ENCODE measurements at regions not wholly inside any gene's neighbourhood (a gene's known extent, or its start where the extent isn't known, plus 50 kb on each side); places are given as distances from the start of the nearest gene placed in this dataset.

DNA sequence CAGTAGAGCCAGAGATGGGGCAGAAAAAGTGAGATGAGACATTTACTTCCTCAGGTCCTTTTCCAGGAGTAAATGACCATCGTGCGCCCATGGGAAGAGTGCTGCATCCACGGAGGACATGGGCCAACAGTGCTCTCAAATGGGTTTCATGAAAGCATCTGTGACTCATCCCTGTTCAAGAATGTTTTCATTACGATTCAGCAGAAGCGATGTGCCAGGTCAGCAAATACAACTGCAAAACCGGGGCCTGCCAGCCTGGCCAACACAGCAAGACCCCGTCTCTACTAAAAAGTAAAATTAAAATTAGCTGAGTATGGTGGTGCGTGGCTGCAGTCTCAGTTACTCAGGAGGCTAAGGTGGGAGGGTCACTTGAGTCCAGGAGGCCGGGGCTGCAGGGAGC, 125.1 kb downstream of the LY86 start:
- TF ChIP-seq, protein P1, sequence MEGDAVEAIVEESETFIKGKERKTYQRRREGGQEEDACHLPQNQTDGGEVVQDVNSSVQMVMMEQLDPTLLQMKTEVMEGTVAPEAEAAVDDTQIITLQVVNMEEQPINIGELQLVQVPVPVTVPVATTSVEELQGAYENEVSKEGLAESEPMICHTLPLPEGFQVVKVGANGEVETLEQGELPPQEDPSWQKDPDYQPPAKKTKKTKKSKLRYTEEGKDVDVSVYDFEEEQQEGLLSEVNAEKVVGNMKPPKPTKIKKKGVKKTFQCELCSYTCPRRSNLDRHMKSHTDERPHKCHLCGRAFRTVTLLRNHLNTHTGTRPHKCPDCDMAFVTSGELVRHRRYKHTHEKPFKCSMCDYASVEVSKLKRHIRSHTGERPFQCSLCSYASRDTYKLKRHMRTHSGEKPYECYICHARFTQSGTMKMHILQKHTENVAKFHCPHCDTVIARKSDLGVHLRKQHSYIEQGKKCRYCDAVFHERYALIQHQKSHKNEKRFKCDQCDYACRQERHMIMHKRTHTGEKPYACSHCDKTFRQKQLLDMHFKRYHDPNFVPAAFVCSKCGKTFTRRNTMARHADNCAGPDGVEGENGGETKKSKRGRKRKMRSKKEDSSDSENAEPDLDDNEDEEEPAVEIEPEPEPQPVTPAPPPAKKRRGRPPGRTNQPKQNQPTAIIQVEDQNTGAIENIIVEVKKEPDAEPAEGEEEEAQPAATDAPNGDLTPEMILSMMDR (IDR thresholded peaks at IDR 0.05) = no peak
- no peak for TF ChIP-seq POLR2A (IDR thresholded peaks at IDR 0.05)
- Histone ChIP-seq H3K4me1 (peaks cover 15% of the 10 kb centered on the region), H3K36me3 (replicated peaks in 1 of 2; ENCODE audit: insufficient read depth in 1 of 2, low read depth in 2 of 2) (no peaks in the 10 kb centered on the region), H3K27ac (no peak overlapping the region), H3K4me3 (no peak overlapping the region), H3K9me3 (no peaks in the 10 kb centered on the region), H3K27me3 (no peaks in the 10 kb centered on the region)
- 77 to 89% methylated on average over 9 of the region's 9 CpGs for WGBS, 2 donors
- intact Hi-C loops (cut with DNase I) = no loop called here
- DNase-seq = peak in 2 of 4 donors; percentile 10 to 28
- ATAC-seq = no peak

GRCh38 chr6:6714118-6714897, 125.8 kb downstream of the LY86 start:
- no peak for ATAC-seq
- no peaks in the 10 kb centered on the region for H3K9me3 ChIP-seq
- intact Hi-C loops (cut with DNase I) = no loop called here
- no peaks in the 10 kb centered on the region for H3K27me3 ChIP-seq
- peak in 1 of 4 donors; percentile 5 for DNase-seq
- no peak overlapping the region for H3K4me3 ChIP-seq
- TF ChIP-seq POLR2A (IDR thresholded peaks at IDR 0.05) = no peak
- TF ChIP-seq, protein P1 (IDR thresholded peaks at IDR 0.05) = no peak
- 84 to 89% methylated on average over 11 to 12 of the region's 12 CpGs for WGBS, 2 donors
- H3K27ac ChIP-seq = no peak overlapping the region
- H3K36me3 ChIP-seq (replicated peaks in 1 of 2; ENCODE audit: insufficient read depth in 1 of 2, low read depth in 2 of 2) = no peaks in the 10 kb centered on the region
- H3K4me1 ChIP-seq = peaks cover 15% of the 10 kb centered on the region

GRCh38 chr6:6714953-6715352, 126.4 kb downstream of the LY86 start:
- no peaks in the 10 kb centered on the region for H3K36me3 ChIP-seq (replicated peaks in 1 of 2; ENCODE audit: insufficient read depth in 1 of 2, low read depth in 2 of 2)
- H3K27ac ChIP-seq = no peak overlapping the region
- no peaks in the 10 kb centered on the region for H3K9me3 ChIP-seq
- ATAC-seq (no peak), DNase-seq (no peak)
- H3K4me3 ChIP-seq = no peak overlapping the region
- peaks cover 15% of the 10 kb centered on the region for H3K4me1 ChIP-seq
- TF ChIP-seq, protein P1 (IDR thresholded peaks at IDR 0.05) = no peak
- TF ChIP-seq POLR2A (IDR thresholded peaks at IDR 0.05) = no peak
- no peaks in the 10 kb centered on the region for H3K27me3 ChIP-seq
- WGBS, 2 donors = 88 to 90% methylated on average over 7 of the region's 7 CpGs
- intact Hi-C loops (cut with DNase I) = no loop called here

GRCh38 chr6:6715465-6715864, 126.9 kb downstream of the LY86 start:
- no peaks in the 10 kb centered on the region for H3K9me3 ChIP-seq
- H3K27me3 ChIP-seq = no peaks in the 10 kb centered on the region
- intact Hi-C loops (cut with DNase I) = no loop called here
- no peak overlapping the region for H3K27ac ChIP-seq
- H3K4me1 ChIP-seq = peaks cover 15% of the 10 kb centered on the region
- DNase-seq (no peak), ATAC-seq (no peak)
- TF ChIP-seq, protein P1 (IDR thresholded peaks at IDR 0.05) = no peak
- TF ChIP-seq POLR2A (IDR thresholded peaks at IDR 0.05) = no peak
- 65 to 73% methylated on average over 3 of the region's 3 CpGs for WGBS, 2 donors
- H3K4me3 ChIP-seq = no peak overlapping the region
- no peaks in the 10 kb centered on the region for H3K36me3 ChIP-seq (replicated peaks in 1 of 2; ENCODE audit: insufficient read depth in 1 of 2, low read depth in 2 of 2)

Data from body of pancreas (tissue), 4 donors.